ENCODE measurements at regions not wholly inside any gene's neighbourhood (a gene's known extent, or its start where the extent isn't known, plus 50 kb on each side); places are given as distances from the start of the nearest gene placed in this dataset.

DNA sequence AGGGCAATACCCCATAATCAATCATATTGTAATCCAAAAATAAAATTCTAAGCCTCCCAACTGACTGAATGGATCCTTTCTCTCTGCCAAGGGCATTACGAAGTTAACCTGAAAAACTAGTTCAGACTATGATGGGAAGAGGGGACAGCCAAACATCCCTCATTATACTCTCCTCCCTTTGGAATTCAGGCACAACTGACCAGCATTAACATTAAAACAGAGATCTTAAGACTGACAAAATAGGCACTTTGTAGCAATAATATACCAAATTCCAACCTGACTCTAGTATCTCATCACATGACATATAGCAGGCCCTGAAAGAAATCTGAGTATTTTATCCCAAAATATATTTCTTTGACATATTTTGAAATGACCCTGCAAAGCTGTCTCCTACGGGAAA, 55.0 kb upstream of the SPP1 start:
- no peak for TF ChIP-seq CTCF (IDR thresholded peaks at IDR 0.05)
- TF ChIP-seq EZH2phosphoT487 (IDR thresholded peaks at IDR 0.05), result no peak
- TF ChIP-seq EZH2 (IDR thresholded peaks at IDR 0.05), result no peak

Data from neural progenitor cell (in vitro differentiated cells).